ENCODE measurements at regions not wholly inside any gene's neighbourhood (a gene's known extent, or its start where the extent isn't known, plus 50 kb on each side); places are given as distances from the start of the nearest gene placed in this dataset.

GRCh38 chr4:54574500-54574899 lies 83.3 kb upstream of the KIT start:
- no peak for TF ChIP-seq CTCF (IDR thresholded peaks at IDR 0.05; ENCODE audit: insufficient read depth, low read length, poor library complexity, severe bottlenecking)
- Histone ChIP-seq H3K27me3 (replicated peaks; ENCODE audit: control insufficient read depth, insufficient read depth, low read length) (no peaks in the 10 kb centered on the region; the same call in 1 of the 2 replicates), H3K4me3 (replicated peaks; ENCODE audit: low read depth, low read length) (no peak overlapping the region), H3K36me3 (ENCODE audit: control insufficient read depth, insufficient read depth, low read length) (no peaks in the 10 kb centered on the region)
- no peak for DNase-seq (ENCODE audit: extremely low read depth, insufficient read length)

DNA sequence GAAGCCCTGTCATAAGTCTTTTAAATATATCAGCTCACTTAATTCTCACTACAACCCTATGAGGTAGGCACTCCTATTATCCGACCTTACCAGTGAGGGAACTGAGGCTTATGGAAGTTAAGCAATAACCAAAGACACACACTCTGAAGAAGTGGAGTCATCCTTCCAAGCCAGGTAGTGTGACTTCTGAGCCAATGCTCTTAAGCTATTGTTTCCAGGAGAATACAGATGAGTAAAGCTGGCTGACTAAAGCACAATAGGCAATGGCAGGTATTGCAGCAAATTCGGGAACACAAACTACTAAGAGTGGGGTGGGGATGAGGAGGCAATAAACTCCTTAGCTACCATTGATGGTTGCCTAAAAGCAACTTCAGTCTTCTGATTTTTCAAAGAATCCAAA lies 81.8 kb upstream of the KIT start:
- no peak for TF ChIP-seq CTCF (IDR thresholded peaks at IDR 0.05; ENCODE audit: insufficient read depth, low read length, poor library complexity, severe bottlenecking)
- no peaks in the 10 kb centered on the region; the same call in 1 of the 2 replicates for H3K27me3 ChIP-seq (replicated peaks; ENCODE audit: control insufficient read depth, insufficient read depth, low read length)
- no peak overlapping the region for H3K4me3 ChIP-seq (replicated peaks; ENCODE audit: low read depth, low read length)
- DNase-seq (ENCODE audit: extremely low read depth, insufficient read length), result no peak
- H3K36me3 ChIP-seq (ENCODE audit: control insufficient read depth, insufficient read depth, low read length), result no peaks in the 10 kb centered on the region

DNA sequence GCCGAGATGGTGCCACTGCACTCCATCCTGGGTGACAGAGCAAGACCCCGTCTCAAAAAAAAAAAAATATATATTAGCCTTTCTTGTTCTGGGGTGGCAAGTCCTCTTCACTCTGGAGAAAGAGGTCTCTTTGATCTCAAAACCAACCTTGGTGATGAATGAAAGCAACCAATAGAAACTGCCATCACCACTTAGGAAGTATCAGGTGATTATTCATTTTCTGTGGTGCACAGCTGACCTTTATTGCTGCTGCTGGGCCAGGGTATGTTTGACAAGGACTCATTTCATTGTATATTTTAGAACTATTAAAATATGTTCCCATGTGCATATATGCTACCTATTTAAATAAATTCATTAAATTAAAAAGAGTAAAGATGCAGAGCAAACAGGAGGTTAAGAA lies 76.0 kb upstream of the KIT start:
- Histone ChIP-seq H3K4me3 (replicated peaks; ENCODE audit: low read depth, low read length) (no peak overlapping the region), H3K27me3 (replicated peaks; ENCODE audit: control insufficient read depth, insufficient read depth, low read length) (no peaks in the 10 kb centered on the region; the same call in 1 of the 2 replicates), H3K36me3 (ENCODE audit: control insufficient read depth, insufficient read depth, low read length) (no peaks in the 10 kb centered on the region)
- no peak for DNase-seq (ENCODE audit: extremely low read depth, insufficient read length)
- TF ChIP-seq CTCF (IDR thresholded peaks at IDR 0.05; ENCODE audit: insufficient read depth, low read length, poor library complexity, severe bottlenecking), result no peak

DNA sequence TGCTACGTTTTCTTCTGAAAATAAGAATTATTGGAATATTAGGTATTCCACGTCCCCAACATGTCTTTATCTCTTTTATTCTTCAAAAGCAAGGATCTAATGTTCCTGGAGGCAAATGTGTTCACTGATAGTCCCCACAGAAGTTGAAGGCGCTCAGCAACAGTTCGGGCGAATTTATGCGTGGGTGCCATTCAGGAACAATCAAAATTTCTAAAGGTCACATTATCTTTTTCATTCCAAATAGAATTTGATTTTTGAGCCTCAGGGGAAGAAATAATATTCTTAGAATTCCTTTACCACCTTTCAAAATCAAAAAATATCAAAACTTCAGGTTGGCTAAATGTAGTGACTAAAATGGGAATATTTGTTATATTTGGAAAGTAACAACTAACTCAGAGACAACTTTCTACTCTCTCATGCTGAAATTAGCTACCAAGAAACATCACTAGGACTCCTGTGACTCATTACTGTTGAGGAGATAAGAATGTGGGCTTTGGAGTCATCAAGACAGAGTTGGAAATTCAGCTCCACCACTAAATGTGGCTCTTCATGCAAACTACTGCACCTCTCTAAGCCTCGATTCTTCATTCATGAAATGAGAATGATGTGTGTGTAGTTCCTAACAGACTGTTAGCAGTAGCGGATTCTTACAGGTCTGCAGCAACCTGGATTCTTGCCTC lies 72.3 kb upstream of the KIT start:
- H3K4me3 ChIP-seq (replicated peaks; ENCODE audit: low read depth, low read length), result no peak overlapping the region
- no peak for DNase-seq (ENCODE audit: extremely low read depth, insufficient read length)
- no peaks in the 10 kb centered on the region for H3K36me3 ChIP-seq (ENCODE audit: control insufficient read depth, insufficient read depth, low read length)
- no peaks in the 10 kb centered on the region; the same call in 1 of the 2 replicates for H3K27me3 ChIP-seq (replicated peaks; ENCODE audit: control insufficient read depth, insufficient read depth, low read length)
- TF ChIP-seq CTCF (IDR thresholded peaks at IDR 0.05; ENCODE audit: insufficient read depth, low read length, poor library complexity, severe bottlenecking), result no peak

GRCh38 chr4:54586320-54586955 lies 71.3 kb upstream of the KIT start:
- H3K36me3 ChIP-seq (ENCODE audit: control insufficient read depth, insufficient read depth, low read length), result no peaks in the 10 kb centered on the region
- H3K4me3 ChIP-seq (replicated peaks; ENCODE audit: low read depth, low read length), result no peak overlapping the region
- no peaks in the 10 kb centered on the region; the same call in 1 of the 2 replicates for H3K27me3 ChIP-seq (replicated peaks; ENCODE audit: control insufficient read depth, insufficient read depth, low read length)
- no peak for TF ChIP-seq CTCF (IDR thresholded peaks at IDR 0.05; ENCODE audit: insufficient read depth, low read length, poor library complexity, severe bottlenecking)
- DNase-seq (ENCODE audit: extremely low read depth, insufficient read length), result no peak

All from GM06990 (cell line).